Glutamatergic neuron (in vitro differentiated cells): ENCODE measurements at regions not wholly inside any gene's neighbourhood (a gene's known extent, or its start where the extent isn't known, plus 50 kb on each side); places are given as distances from the start of the nearest gene placed in this dataset.

Experiments used
- DNase-seq: peaks from one replicate; pipeline ENCODE4 v3.0.0; 2022
- H3K27ac Mint-ChIP-seq: one replicate; pipeline ENCODE4 v1.8.0; 2020; ENCODE audit warnings: mild to moderate bottlenecking, mixed read lengths, inconsistent platforms; ENCODE audit not compliant: unreplicated experiment
- H3K27me3 Mint-ChIP-seq: one replicate; pipeline ENCODE4 v1.8.0; 2020; ENCODE audit warnings: mild to moderate bottlenecking, moderate library complexity, mixed read lengths, inconsistent platforms; ENCODE audit not compliant: unreplicated experiment
- H3K36me3 Mint-ChIP-seq: one replicate; pipeline ENCODE4 v1.8.0; 2020; ENCODE audit warnings: mild to moderate bottlenecking, mixed read lengths, inconsistent platforms; ENCODE audit not compliant: unreplicated experiment
- H3K4me1 Mint-ChIP-seq: one replicate; pipeline ENCODE4 v1.8.0; 2020; ENCODE audit warnings: mild to moderate bottlenecking, low read depth, mixed read lengths, inconsistent platforms; ENCODE audit not compliant: unreplicated experiment
- H3K4me3 Mint-ChIP-seq: one replicate; pipeline ENCODE4 v1.8.0; 2020; ENCODE audit warnings: mild to moderate bottlenecking, mixed read lengths, inconsistent platforms; ENCODE audit not compliant: unreplicated experiment
- H3K9me3 Mint-ChIP-seq: one replicate; pipeline ENCODE4 v1.8.0; 2020; ENCODE audit warnings: mild to moderate bottlenecking, moderate library complexity, mixed read lengths, inconsistent platforms; ENCODE audit not compliant: unreplicated experiment
- TF ChIP-seq, protein P1 (sequence below): fragments of 200-600 bp; sonication (generic); IDR thresholded peaks from one replicate; pipeline ENCODE4 v1.5.0; 2021; ENCODE audit not compliant: partially characterized antibody, unreplicated experiment

DNA sequence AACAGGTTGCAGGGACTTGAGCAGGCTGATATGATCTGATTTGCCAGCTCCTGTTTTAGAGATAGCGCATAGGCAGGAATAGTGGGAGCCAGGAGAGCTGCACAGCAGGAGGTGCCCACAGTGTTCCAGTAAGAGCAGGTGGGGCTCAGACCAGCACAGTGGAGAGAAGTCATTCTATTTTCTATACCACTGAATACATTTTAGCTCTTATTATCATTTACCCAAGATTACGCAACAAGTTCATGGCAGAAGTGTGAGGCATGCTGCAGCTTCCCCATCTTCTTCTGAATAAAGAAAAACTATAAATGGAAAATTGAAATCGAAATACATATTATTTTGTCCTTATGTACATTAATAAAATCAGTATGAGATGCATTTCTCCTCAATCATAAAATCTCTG is 114.7 kb upstream of the EDNRA start:
- Mint-ChIP-seq H3K27ac (no peak overlapping the region), H3K36me3 (no peaks in the 10 kb centered on the region), H3K9me3 (no peaks in the 10 kb centered on the region), H3K4me3 (no peak overlapping the region), H3K4me1 (no peaks in the 10 kb centered on the region), H3K27me3 (no peaks in the 10 kb centered on the region)
- TF ChIP-seq, protein P1, sequence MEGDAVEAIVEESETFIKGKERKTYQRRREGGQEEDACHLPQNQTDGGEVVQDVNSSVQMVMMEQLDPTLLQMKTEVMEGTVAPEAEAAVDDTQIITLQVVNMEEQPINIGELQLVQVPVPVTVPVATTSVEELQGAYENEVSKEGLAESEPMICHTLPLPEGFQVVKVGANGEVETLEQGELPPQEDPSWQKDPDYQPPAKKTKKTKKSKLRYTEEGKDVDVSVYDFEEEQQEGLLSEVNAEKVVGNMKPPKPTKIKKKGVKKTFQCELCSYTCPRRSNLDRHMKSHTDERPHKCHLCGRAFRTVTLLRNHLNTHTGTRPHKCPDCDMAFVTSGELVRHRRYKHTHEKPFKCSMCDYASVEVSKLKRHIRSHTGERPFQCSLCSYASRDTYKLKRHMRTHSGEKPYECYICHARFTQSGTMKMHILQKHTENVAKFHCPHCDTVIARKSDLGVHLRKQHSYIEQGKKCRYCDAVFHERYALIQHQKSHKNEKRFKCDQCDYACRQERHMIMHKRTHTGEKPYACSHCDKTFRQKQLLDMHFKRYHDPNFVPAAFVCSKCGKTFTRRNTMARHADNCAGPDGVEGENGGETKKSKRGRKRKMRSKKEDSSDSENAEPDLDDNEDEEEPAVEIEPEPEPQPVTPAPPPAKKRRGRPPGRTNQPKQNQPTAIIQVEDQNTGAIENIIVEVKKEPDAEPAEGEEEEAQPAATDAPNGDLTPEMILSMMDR: no peak
- DNase-seq: no peak

DNA sequence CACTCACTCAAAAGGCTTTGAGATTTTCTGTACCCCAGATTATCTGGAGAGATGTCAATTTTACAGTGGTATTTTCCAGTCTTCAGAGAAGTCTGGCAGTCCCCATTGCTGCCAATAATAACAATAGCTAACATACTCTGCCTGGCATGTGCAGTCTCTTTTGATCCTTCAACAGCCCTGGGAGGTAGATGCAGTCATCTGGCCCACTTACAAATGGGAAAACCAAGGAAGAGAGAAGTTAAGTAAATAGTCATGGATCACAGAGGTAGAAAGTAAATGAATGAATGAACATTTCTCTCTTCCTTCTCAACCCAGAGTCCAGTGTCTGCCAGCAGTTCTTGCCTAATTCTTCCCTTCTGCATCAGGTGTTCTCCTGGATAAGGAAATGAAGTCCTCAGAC is 113.0 kb upstream of the EDNRA start:
- no peak for DNase-seq
- Mint-ChIP-seq H3K4me3 (no peak overlapping the region), H3K27ac (no peak overlapping the region), H3K4me1 (no peaks in the 10 kb centered on the region), H3K9me3 (no peaks in the 10 kb centered on the region), H3K27me3 (no peaks in the 10 kb centered on the region), H3K36me3 (no peaks in the 10 kb centered on the region)
- TF ChIP-seq, protein P1: no peak

GRCh38 chr4:147368948-147369347 is 111.9 kb upstream of the EDNRA start:
- Mint-ChIP-seq H3K27ac (no peak overlapping the region), H3K4me3 (no peak overlapping the region), H3K9me3 (no peaks in the 10 kb centered on the region), H3K4me1 (no peaks in the 10 kb centered on the region), H3K27me3 (no peaks in the 10 kb centered on the region), H3K36me3 (no peaks in the 10 kb centered on the region)
- no peak for DNase-seq
- TF ChIP-seq, protein P1: no peak

- H3K36me3 Mint-ChIP-seq: no peaks in the 10 kb centered on the region
Observed at GRCh38 chr4:147370473-147370872, 110.4 kb upstream of the EDNRA start.

GRCh38 chr4:147370881-147371280 is 110.0 kb upstream of the EDNRA start:
- H3K36me3 Mint-ChIP-seq: no peaks in the 10 kb centered on the region
- H3K4me1 Mint-ChIP-seq: no peaks in the 10 kb centered on the region
- H3K27me3 Mint-ChIP-seq: no peaks in the 10 kb centered on the region
- H3K9me3 Mint-ChIP-seq: no peaks in the 10 kb centered on the region
- H3K4me3 Mint-ChIP-seq: no peak overlapping the region
- TF ChIP-seq, protein P1: no peak
- no peak overlapping the region for H3K27ac Mint-ChIP-seq
- no peak for DNase-seq

More at GRCh38 chr4:147370473-147370872, 110.4 kb upstream of the EDNRA start:
- TF ChIP-seq, protein P1: no peak
- H3K4me1 Mint-ChIP-seq: no peaks in the 10 kb centered on the region
- H3K4me3 Mint-ChIP-seq: no peak overlapping the region
- H3K27me3 Mint-ChIP-seq: no peaks in the 10 kb centered on the region
- no peak overlapping the region for H3K27ac Mint-ChIP-seq
- H3K9me3 Mint-ChIP-seq: no peaks in the 10 kb centered on the region
- no peak for DNase-seq
